B cell (primary cell): ENCODE measurements at regions not wholly inside any gene's neighbourhood (a gene's known extent, or its start where the extent isn't known, plus 50 kb on each side); places are given as distances from the start of the nearest gene placed in this dataset.

Source experiments
- ATAC-seq: fragments of 200-7000 bp; cut with Tn5 transposase; one replicate; pipeline ENCODE4 v1.10.0; 2021; ENCODE audit warnings: low read depth, mild to moderate bottlenecking, moderate number of reproducible peaks, moderate library complexity
- CTCF ChIA-PET: fragments of 350-600 bp; sonication (Branson Sonifier 250); formaldehyde crosslinking; loops from one replicate; lab custom pipeline; 2021; ENCODE audit warnings: antibody characterized with exemption, inconsistent platforms; lab: Charles Lee
- POLR2A ChIA-PET: fragments of 350-600 bp; sonication (Branson Sonifier 250); formaldehyde crosslinking; loops from one replicate; lab custom pipeline; 2021; ENCODE audit warnings: antibody characterized with exemption; lab: Charles Lee
- DNase-seq: peaks from one replicate; pipeline ENCODE4 v3.0.0; 2013
- H2AFZ ChIP-seq: 2 replicates; pipeline ENCODE4 v1.6.1; 2012; ENCODE audit warnings: mild to moderate bottlenecking, low read depth, low read length; ENCODE audit not compliant: insufficient read depth, poor library complexity, severe bottlenecking
- H3K27ac ChIP-seq, 2 donors: 1 replicate in 1 of 2; 2 replicates in 1 of 2; pipeline ENCODE4 v1.5.1; 2012 to 2013; ENCODE audit warnings: low read length in 2 of 2, mild to moderate bottlenecking in 2 of 2, moderate library complexity in 1 of 2
- H3K27me3 ChIP-seq, 4 experiments: fragments of 200-600 bp in 1 of 4; sonication (generic) in 1 of 4; replicated peaks in 1 of 4; 1 replicate in 2 of 4; 2 replicates in 2 of 4; pipeline versions ENCODE4 v1.6.1 to v1.7.0; 2013 to 2016; ENCODE audit warnings: low read length in 3 of 4, mild to moderate bottlenecking in 2 of 4, mixed read lengths in 1 of 4, moderate library complexity in 1 of 4; ENCODE audit not compliant: insufficient read depth in 4 of 4, control insufficient read depth in 3 of 4; ENCODE audit errors: control extremely low read depth in 1 of 4
- H3K36me3 ChIP-seq, 2 experiments: replicated peaks in 1 of 2; 1 replicate in 1 of 2; 2 replicates in 1 of 2; pipeline versions ENCODE4 v1.6.1 to v1.7.1; 2013; ENCODE audit warnings: low read length in 1 of 2; ENCODE audit not compliant: insufficient read depth in 2 of 2, control insufficient read depth in 1 of 2; ENCODE audit errors: control extremely low read depth in 1 of 2, extremely low read depth in 1 of 2
- H3K4me1 ChIP-seq, 2 donors: fragments of 200-600 bp in 1 of 2; sonication (generic) in 1 of 2; 1 replicate in 1 of 2; 2 replicates in 1 of 2; pipeline versions ENCODE4 v1.5.1 to v1.6.1; 2013 to 2017; ENCODE audit warnings: low read length in 2 of 2; ENCODE audit not compliant: control insufficient read depth in 2 of 2, insufficient read depth in 2 of 2
- H3K4me2 ChIP-seq: replicated peaks from 2 replicates; pipeline ENCODE3; 2012; ENCODE audit warnings: mild to moderate bottlenecking, low read depth, low read length; ENCODE audit not compliant: poor library complexity, severe bottlenecking
- H3K4me3 ChIP-seq, 5 experiments: fragments of 200-600 bp in 1 of 5; sonication (generic) in 1 of 5; 1 replicate in 3 of 5; 2 replicates in 2 of 5; pipeline versions ENCODE4 v1.5.1 to v1.7.0; 2011 to 2016; ENCODE audit warnings: low read length in 4 of 5, mild to moderate bottlenecking in 4 of 5, low read depth in 2 of 5, control low read depth in 1 of 5, moderate library complexity in 1 of 5; ENCODE audit not compliant: insufficient read depth in 1 of 5; ENCODE audit errors: control extremely low read depth in 1 of 5, extremely low read depth in 1 of 5
- H3K79me2 ChIP-seq: fragments of 200-600 bp; sonication (generic); one replicate; pipeline ENCODE4 v1.6.0; 2016; ENCODE audit warnings: low read length; ENCODE audit not compliant: control insufficient read depth, insufficient read depth
- H3K9ac ChIP-seq: fragments of 200-600 bp; sonication (generic); 2 replicates; pipeline ENCODE4 v1.6.1; 2017; ENCODE audit warnings: mild to moderate bottlenecking, low read length, moderate library complexity
- H3K9me3 ChIP-seq, 3 donors: one replicate each; pipeline versions ENCODE4 v1.6.1 to v1.7.1; 2013; ENCODE audit warnings: low read length in 2 of 3; ENCODE audit not compliant: control insufficient read depth in 2 of 3, insufficient read depth in 1 of 3; ENCODE audit errors: control extremely low read depth in 1 of 3
- H4K20me1 ChIP-seq: 2 replicates; pipeline ENCODE4 v1.6.0; 2012; ENCODE audit warnings: mild to moderate bottlenecking, low read length; ENCODE audit not compliant: insufficient read depth, control insufficient read depth, poor library complexity, severe bottlenecking
- H3K27ac Mint-ChIP-seq: one replicate; pipeline ENCODE4 v1.8.0; 2021; ENCODE audit warnings: mixed read lengths
- H3K27me3 Mint-ChIP-seq: one replicate; pipeline ENCODE4 v1.8.0; 2021; ENCODE audit warnings: mixed read lengths
- H3K4me1 Mint-ChIP-seq: one replicate; pipeline ENCODE4 v1.8.0; 2021; ENCODE audit warnings: mixed read lengths
- H3K4me3 Mint-ChIP-seq: one replicate; pipeline ENCODE4 v1.8.0; 2021; ENCODE audit warnings: mixed read lengths
- H3K9me3 Mint-ChIP-seq: one replicate; pipeline ENCODE4 v1.8.0; 2022; ENCODE audit warnings: mixed read lengths; ENCODE audit not compliant: insufficient read depth
- EZH2 ChIP-seq: IDR thresholded peaks from 2 replicates; pipeline ENCODE4 v1.6.1; 2012; ENCODE audit warnings: borderline replicate concordance, low read depth, mild to moderate bottlenecking, moderate library complexity, low read length; ENCODE audit not compliant: insufficient read depth, poor library complexity, severe bottlenecking
- WGBS: methylation state at CpG from one replicate; pipeline ENCODE4 v1.1.5; 2013; ENCODE audit warnings: missing lambda C conversion rate; ENCODE audit not compliant: insufficient coverage; 5-methylcytosine and 5-hydroxymethylcytosine counted together
- intact Hi-C: fragments of 100-400 bp; cut with micrococcal nuclease; formaldehyde crosslinking; loops from one replicate; pipeline ENCODE4 v1.10.0; 2022
- TF ChIP-seq, protein P1 (sequence below): fragments of 200-600 bp; IDR thresholded peaks from one replicate; pipeline ENCODE4 v1.8.0; 2022; ENCODE audit warnings: antibody characterized with exemption, mild to moderate bottlenecking

DNA sequence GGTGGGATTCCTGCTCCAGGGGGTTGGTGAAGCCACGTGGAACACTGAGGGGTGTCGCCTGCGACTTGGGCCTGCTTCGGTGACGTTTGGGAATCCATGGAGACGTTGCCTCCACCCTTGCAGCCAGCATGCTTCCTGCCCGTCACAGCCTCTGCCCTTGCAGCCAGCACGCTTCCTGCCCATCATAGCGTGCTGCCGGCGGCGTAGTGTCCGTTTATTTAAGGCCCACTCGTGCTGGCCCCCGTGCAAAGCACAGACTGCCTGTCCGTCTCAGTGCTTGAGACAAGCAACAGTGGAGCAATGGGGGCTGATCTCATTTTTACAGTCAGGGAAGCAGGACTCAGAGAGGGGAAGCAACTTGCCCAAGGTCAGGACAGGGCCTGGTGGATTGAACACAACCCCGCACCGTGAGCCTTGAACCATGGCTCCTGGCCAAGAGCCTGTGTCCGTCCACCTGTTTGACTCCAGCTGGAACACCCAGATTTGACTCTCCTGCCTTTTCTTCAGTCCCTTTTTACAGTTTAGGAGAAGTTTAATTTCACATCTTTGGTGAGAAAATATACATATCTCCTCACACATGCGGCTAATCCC lies 149.6 kb downstream of the TEX29 start:
- ATAC-seq, result no peak
- H3K9me3 Mint-ChIP-seq, result peaks cover 3% of the 10 kb centered on the region
- DNase-seq, result no peak
- Histone ChIP-seq H4K20me1 (no peaks in the 10 kb centered on the region), H3K27me3 (no peaks in the 10 kb centered on the region), H3K9ac (no peak overlapping the region), H3K9me3 (no peaks in the 10 kb centered on the region), H3K4me1 (no peaks in the 10 kb centered on the region), H3K27ac (no peak overlapping the region), H2AFZ (no peak overlapping the region), H3K36me3 (no peaks in the 10 kb centered on the region), H3K4me2 (no peak overlapping the region), H3K79me2 (no peaks in the 10 kb centered on the region), H3K4me3 (no peak overlapping the region)
- no peak overlapping the region for H3K27ac Mint-ChIP-seq
- intact Hi-C loops, result no loop called here
- no peaks in the 10 kb centered on the region for H3K4me1 Mint-ChIP-seq
- WGBS, result 83% methylated on average over 18 of the region's 20 CpGs
- H3K27me3 Mint-ChIP-seq, result peaks cover 10% of the 10 kb centered on the region
- ChIA-PET CTCF (no interaction called here), POLR2A (no interaction called here)
- no peak overlapping the region for H3K4me3 Mint-ChIP-seq
- TF ChIP-seq, protein P1, sequence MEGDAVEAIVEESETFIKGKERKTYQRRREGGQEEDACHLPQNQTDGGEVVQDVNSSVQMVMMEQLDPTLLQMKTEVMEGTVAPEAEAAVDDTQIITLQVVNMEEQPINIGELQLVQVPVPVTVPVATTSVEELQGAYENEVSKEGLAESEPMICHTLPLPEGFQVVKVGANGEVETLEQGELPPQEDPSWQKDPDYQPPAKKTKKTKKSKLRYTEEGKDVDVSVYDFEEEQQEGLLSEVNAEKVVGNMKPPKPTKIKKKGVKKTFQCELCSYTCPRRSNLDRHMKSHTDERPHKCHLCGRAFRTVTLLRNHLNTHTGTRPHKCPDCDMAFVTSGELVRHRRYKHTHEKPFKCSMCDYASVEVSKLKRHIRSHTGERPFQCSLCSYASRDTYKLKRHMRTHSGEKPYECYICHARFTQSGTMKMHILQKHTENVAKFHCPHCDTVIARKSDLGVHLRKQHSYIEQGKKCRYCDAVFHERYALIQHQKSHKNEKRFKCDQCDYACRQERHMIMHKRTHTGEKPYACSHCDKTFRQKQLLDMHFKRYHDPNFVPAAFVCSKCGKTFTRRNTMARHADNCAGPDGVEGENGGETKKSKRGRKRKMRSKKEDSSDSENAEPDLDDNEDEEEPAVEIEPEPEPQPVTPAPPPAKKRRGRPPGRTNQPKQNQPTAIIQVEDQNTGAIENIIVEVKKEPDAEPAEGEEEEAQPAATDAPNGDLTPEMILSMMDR, result no peak
- TF ChIP-seq EZH2, result no peak

GRCh38 chr13:111470933-111471332 lies 150.5 kb downstream of the TEX29 start:
- Histone ChIP-seq H3K4me1 (no peaks in the 10 kb centered on the region), H3K27ac (no peak overlapping the region), H4K20me1 (no peaks in the 10 kb centered on the region), H3K9me3 (no peaks in the 10 kb centered on the region), H2AFZ (no peak overlapping the region), H3K4me2 (no peak overlapping the region), H3K4me3 (no peak overlapping the region), H3K36me3 (no peaks in the 10 kb centered on the region), H3K79me2 (no peaks in the 10 kb centered on the region), H3K9ac (no peak overlapping the region), H3K27me3 (no peaks in the 10 kb centered on the region)
- no peak for DNase-seq
- TF ChIP-seq EZH2, result no peak
- TF ChIP-seq, protein P1, result no peak
- CTCF ChIA-PET, result no interaction called here
- H3K4me1 Mint-ChIP-seq, result no peaks in the 10 kb centered on the region
- POLR2A ChIA-PET, result no interaction called here
- no peak for ATAC-seq
- H3K27me3 Mint-ChIP-seq, result peaks cover 10% of the 10 kb centered on the region
- 96% methylated on average over 5 of the region's 9 CpGs for WGBS
- H3K4me3 Mint-ChIP-seq, result no peak overlapping the region
- H3K9me3 Mint-ChIP-seq, result peaks cover 3% of the 10 kb centered on the region
- no peak overlapping the region for H3K27ac Mint-ChIP-seq
- intact Hi-C loops, result no loop called here
